ENCODE measurements at regions not wholly inside any gene's neighbourhood (a gene's known extent, or its start where the extent isn't known, plus 50 kb on each side); places are given as distances from the start of the nearest gene placed in this dataset.
"Not testable (repeated sequence)": the region's sequence is repeated elsewhere in the genome, so short reads cannot be mapped to it uniquely, and the experiment has no call there.

DNA sequence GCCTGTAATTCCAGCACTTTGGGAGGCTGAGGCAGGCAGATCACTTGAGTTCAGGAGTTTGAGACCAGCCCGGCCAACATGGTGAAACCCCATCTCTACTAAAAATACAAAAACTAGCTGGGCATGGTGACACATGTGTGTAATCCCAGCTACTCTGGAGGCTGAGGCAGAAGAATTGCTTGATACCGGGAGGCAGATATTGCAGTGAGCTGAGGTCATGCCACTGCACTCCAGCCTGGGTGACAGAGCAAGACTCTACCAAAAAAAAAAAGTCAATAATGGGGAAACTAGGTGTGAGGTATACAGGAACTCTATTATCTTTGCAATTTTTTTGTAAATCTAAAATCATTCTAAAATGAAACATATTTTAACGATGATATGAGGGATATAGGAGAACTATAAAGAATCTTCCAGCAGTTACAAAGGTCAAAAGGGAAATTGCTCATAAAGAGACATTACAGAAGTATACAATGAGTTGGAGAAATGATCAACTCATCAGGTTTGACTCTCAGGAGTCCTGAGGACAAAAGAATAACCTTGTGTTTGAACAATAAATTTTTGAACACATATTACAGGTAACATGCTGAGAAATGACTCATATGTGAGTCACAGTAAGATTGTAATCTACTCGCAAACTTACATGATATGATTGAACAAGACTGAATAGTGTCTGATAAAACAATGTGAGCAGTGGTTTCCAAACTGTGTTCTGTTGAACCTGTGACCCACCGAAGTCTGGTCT, 272.6 kb downstream of the FGFR2 start:
- DNase-seq, result no peak

DNA sequence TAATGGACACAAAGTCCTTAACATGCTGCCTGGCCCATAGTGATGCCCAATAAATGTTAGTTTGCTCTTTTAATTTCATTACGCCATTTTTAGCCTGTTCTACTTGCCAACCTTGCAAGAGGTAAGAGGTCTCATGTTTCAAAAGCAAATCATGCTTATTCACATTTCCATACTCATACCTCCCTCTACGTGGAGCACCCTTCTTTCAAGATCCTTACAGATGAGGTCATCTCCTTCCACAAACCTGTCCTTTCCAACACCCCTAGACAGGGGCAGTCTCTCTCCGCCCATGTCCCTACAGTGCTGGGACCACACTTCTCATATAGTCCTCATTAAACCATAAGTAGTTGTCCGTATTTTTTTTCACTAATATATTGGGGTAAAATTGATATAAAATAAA, 271.3 kb downstream of the FGFR2 start:
- no peak for DNase-seq

DNA sequence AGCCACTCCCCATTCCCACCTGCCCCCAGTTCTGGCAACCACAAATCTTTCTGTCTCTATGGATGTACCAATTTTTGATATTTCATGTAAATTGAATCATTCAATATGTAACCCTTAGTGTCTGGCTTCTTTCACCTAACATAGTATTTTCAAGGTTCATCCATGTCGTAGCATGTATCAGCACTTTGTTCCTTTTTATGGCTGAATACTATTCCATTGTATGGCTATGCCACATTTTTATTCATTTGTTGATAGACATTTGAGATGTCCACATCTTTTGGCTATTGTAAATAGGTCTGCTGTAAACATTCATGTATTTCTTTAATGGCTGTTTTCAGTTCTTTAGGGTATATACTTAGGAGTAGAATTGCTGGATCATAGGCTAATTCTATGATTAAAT, 270.5 kb downstream of the FGFR2 start:
- no peak for DNase-seq

DNA sequence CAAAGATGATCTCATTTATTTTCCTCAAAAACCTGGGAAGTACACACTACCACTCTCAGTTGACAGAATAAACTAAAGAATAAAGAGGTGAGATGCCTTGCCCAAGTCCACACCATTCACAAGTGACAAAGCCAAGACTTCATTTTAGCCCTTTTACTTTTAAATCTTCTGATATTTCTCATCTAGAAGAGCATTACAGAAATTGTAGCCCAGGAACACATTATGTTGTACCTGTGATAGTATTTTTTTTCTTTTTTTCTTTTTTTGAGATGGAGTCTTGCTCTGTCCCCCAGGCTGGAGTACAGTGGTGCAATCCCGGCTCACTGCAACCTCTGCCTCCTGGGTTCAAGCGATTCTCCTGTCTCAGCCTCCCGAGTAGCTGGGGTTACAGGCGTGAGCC, 268.6 kb downstream of the FGFR2 start:
- DNase-seq, result not testable (repeated sequence)

DNA sequence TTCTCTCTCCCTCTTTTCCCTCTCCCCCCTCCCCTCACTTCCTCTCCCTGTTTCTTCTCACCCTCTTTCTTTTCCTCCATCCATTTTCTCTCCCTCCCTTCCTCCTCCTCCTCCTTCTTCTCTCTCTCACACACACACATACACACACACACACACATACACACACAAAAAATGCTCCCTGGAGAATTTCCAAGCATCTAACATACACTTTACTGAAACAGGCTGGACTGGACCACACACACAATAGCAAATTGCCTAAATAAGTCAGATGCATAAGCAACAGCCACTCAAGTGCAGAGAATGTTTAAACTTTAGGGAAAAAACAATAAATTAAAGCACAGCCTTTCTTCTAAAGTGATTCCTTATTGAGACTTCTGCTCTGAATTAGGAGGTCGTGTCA, 267.7 kb downstream of the FGFR2 start:
- no peak for DNase-seq

DNA sequence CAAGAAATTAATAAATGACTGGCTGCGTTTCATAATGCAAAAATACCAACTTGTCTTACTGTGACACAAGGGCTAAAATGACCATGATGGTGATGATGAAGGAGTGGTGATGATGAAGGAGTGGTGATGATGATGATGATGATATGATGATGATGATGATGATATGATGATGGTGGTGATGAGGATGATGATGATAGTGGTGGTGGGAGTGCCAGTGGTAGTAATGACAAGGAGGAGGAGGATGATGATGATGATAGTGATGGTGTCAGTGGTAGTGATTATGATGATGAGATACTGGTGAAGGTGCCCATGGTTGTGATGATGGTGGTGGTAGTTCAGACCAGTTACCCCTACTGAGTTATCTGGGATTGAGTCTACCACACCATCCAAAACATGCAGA, 265.9 kb downstream of the FGFR2 start:
- DNase-seq, result no peak

DNA sequence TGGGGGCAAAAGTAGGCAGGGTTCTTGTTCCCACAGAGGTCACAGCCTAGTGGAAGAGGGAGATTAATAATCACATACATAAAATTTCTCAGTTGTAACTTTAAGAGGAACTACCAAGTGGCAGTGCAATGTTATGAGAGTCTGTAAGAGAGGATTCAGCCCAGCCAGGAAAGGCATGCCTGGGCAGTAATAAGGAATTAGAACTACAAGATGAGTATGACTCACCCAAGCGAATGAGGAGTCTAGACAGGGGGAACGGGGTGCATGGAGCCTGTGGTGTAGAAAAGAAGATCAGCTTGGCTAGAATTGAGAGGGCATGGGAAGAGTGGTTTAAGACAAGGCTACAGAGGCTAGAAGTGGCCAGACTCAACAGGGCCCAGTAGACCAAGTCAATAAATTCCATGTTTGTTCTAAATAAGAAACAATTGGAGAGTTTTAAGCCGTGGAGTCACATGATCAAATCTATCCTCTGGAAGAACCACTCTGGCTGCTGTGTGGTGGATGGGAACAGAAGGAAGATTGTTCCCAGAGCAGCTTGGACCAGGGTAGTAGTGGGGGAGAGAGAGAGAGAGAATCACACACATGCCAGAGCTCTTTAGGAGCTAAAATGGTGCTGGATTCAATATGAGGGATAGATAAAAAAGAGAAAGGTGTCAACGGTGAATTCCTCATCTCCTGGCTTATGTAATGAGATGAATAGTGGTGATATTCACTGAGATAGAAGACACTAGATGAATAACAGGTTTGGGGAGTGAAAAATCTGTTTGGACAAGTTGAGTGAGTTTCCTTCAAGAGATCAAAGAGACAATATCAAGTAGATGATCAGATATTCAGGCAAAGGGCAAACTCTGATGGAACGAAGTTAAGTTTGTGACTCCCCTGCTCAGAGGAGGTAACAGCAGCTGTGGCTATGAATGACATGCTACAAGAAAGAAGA, 265.1 kb downstream of the FGFR2 start:
- peak in 12 of 51 donors; percentile 6 to 35 (median 17) for DNase-seq

GRCh38 chr10:121335386-121335925, 262.8 kb downstream of the FGFR2 start:
- no peak for DNase-seq

DNA sequence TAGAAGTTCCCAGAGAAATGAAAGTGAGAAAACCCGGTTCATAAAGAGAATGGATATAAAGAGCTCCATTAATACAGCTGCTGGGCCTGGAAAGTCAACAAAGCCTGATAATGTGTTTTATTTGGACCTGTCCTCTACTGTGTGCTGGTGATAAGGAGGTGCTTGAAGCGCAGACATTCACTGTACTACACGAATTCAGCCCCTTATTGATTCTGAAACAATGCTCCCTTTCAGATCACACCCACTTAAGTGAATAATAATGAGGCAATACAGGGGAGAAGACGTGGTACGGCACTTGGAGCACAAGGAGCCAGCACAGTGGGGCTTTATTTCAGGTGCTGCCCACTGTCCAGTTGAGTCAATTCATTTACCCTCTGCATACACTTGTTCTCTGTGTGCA, 260.8 kb downstream of the FGFR2 start:
- DNase-seq, result peak in 1 of 51 donors; percentile 11

GRCh38 chr10:121338206-121338980, 259.9 kb downstream of the FGFR2 start:
- no peak for DNase-seq

DNA sequence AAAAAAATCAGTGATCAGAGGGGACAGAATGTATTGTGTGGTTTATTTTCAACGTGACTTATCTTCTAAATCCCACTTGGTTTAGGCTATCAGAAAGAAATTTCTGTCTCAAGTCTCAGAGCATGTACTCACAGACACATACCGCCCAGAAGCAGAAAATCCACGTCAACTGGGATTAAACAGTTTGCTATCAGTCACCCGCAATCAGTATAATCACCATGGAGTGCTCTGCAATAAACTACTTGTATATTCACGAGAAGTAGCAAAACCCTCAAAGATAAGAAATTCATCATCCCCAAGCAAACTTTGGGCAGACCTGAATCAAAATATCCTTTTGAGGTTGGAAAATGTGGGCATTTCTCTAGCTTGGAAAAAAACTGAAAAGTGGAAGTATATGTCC, 259.1 kb downstream of the FGFR2 start:
- no peak for DNase-seq

- no peak for DNase-seq
Observed at GRCh38 chr10:121340271-121340831, 257.9 kb downstream of the FGFR2 start.

DNA sequence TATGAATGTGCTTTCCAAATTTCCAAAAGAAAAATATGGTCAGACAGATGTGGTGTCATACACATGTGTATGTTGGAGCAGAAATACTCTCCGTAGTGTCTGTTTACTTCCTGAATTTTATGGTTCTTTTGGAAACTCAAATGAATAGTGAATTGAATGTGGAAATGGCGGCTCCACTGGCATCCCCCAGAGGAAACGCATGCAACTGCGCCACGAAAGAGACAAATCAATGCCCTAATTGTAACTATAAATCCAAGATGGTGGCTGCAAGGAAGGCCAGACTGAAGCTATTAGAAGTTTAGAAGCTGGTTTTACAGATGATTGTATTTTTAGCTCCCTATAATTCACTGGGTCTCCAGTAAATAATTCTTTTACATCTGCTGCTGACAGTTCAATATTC, 246.7 kb downstream of the FGFR2 start:
- DNase-seq, result no peak

GRCh38 chr10:121352231-121352855, 245.9 kb downstream of the FGFR2 start:
- no peak for DNase-seq

GRCh38 chr10:121355161-121355560, 243.1 kb downstream of the FGFR2 start:
- no peak for DNase-seq

DNA sequence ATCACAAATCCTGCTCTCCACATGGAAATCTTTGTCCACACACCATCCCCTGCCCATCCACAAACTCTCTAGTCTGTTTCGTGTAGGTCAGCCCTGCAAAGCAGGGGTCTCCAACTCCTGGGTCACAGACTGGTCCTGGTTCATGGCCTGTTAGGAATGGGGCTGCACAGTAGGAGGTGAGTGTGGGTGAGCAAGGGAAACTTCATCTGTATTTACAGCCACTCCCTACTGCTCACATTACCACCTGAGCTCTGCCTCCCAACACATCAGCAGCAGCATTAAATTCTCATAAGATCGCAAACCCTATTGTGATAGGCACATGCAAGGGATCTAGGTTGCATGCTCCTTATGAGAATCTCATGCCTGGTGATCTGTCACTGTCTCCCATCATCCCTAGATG, 242.1 kb downstream of the FGFR2 start:
- no peak for DNase-seq

GRCh38 chr10:121357401-121357800, 240.8 kb downstream of the FGFR2 start:
- no peak for DNase-seq

DNA sequence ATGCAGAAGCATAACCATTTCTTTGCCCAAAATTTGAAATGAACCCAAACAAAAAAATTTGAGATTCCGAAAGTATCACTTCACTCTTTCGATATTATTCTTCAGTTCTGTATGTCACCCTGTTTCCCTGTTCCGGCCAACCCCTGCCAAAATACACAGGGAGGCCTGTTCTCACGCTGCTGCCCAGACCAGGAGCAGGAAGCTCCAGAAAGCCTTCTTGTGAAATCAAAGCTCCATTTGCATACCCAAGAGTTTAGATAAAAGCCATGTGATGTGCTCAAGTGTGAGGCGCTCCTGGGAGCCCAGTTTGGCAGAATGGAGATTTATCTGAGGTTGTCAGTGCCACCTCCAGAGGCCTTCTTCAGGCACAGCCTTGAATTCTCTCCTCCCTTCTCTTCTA, 236.2 kb downstream of the FGFR2 start:
- no peak for DNase-seq

GRCh38 chr10:121365566-121365965, 232.7 kb downstream of the FGFR2 start:
- no peak for DNase-seq

DNA sequence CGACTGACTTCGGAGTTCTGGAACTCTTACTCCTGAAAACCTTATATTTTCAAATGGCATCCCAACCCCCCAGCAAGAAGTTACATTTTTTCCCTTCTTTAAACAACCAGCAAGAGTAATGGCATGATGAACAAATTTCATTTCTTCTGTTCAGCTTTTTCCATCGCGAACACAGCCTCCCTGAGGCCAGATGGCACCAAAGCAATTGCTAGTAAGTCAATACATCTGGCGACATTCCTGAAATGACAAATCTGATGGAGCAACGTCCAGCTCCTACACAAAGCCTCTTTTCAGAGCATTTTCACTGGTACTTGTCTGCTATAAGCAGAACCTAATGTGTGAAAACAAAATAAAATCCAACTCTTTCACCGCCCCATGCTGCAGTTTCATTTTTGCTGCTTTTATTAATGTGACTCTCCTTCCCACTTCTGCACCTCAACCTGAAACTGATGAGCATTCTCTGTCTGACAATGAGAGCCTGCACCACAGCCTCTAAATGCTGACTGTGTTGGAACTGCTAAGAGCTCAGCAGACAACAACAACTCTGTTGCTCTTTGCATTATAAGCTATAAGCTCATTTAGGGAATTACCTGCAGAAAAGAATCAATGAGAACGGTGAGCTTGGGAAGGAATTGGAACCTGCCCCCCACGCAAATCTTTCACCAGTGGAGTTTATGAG, 229.8 kb downstream of the FGFR2 start:
- peak in 2 of 51 donors; percentile 1 to 2 for DNase-seq
